ENCODE measurements at regions not wholly inside any gene's neighbourhood (a gene's known extent, or its start where the extent isn't known, plus 50 kb on each side); places are given as distances from the start of the nearest gene placed in this dataset.
A peak's percentile ranks its signal among the peaks of the same experiment; 100 is the strongest.

- in situ Hi-C loops (cut with HindIII; ENCODE audit: low pct_unique_long_range_greater_than_20kb, low sequenced_read_pairs) = no loop called here
- Histone ChIP-seq H3K4me1 (ENCODE audit: control insufficient read depth, insufficient read depth, low read length) (no peaks in the 10 kb centered on the region), H3K9me3 (ENCODE audit: control insufficient read depth, insufficient read depth, low read depth, low read length) (no peaks in the 10 kb centered on the region), H3K27ac (ENCODE audit: low read length) (no peak overlapping the region), H3K36me3 (ENCODE audit: control insufficient read depth, insufficient read depth, low read length) (no peaks in the 10 kb centered on the region), H3K4me3 (ENCODE audit: low read depth in 2 of 2, low read length in 2 of 2) (no peak overlapping the region), H3K27me3 (ENCODE audit: control insufficient read depth, insufficient read depth, low read length) (no peaks in the 10 kb centered on the region)
- ChIA-PET CTCF (no interaction called here), POLR2A (no interaction called here)
- DNase-seq (ENCODE audit: low read depth, low spot score) (no peak), ATAC-seq (no peak)
- intact Hi-C loops (cut with micrococcal nuclease; ENCODE audit: unreplicated experiment) = no loop called here
- BruUV-seq (replicated peaks) = no TSS peak
- TF ChIP-seq CTCF (IDR thresholded peaks at IDR 0.05) (peak; percentile 37), POLR2AphosphoS5 (IDR thresholded peaks at IDR 0.05; ENCODE audit: low read depth, low read length) (no peak)
Measured at GRCh38 chr5:20335978-20336377, 348.0 kb upstream of the CDH18 start.

GRCh38 chr5:20331826-20332225 is 343.8 kb upstream of the CDH18 start:
- CTCF ChIA-PET = no interaction called here
- POLR2A ChIA-PET = no interaction called here
- TF ChIP-seq TCF7L2 (IDR thresholded peaks at IDR 0.05; ENCODE audit: low read depth, low read length) = no peak
- no peak for TF ChIP-seq SIN3A (IDR thresholded peaks at IDR 0.05; ENCODE audit: borderline replicate concordance, insufficient read depth, low read depth, low read length)
- TF ChIP-seq CTCF (IDR thresholded peaks at IDR 0.05) = no peak
- TF ChIP-seq REST (IDR thresholded peaks at IDR 0.05; ENCODE audit: insufficient read depth in 1 of 2, low read depth in 2 of 2, low read length in 1 of 2) = no peak
- TF ChIP-seq POLR2AphosphoS5 (IDR thresholded peaks at IDR 0.05; ENCODE audit: low read depth, low read length) = no peak

GRCh38 chr5:20323323-20323722 is 335.3 kb upstream of the CDH18 start:
- no peak overlapping the region for H3K4me3 ChIP-seq (ENCODE audit: low read depth in 2 of 2, low read length in 2 of 2)
- DNase-seq (ENCODE audit: low read depth, low spot score) = no peak
- in situ Hi-C loops (cut with HindIII; ENCODE audit: low pct_unique_long_range_greater_than_20kb, low sequenced_read_pairs) (no loop called here), intact Hi-C loops (cut with micrococcal nuclease; ENCODE audit: unreplicated experiment) (no loop called here)
- POLR2A ChIA-PET = no interaction called here
- no peaks in the 10 kb centered on the region for H3K27me3 ChIP-seq (ENCODE audit: control insufficient read depth, insufficient read depth, low read length)
- TF ChIP-seq CTCF (IDR thresholded peaks at IDR 0.05) (no peak), REST (IDR thresholded peaks at IDR 0.05; ENCODE audit: insufficient read depth in 1 of 2, low read depth in 2 of 2, low read length in 1 of 2) (no peak), POLR2AphosphoS5 (IDR thresholded peaks at IDR 0.05; ENCODE audit: low read depth, low read length) (no peak), TCF7L2 (IDR thresholded peaks at IDR 0.05; ENCODE audit: low read depth, low read length) (no peak), SIN3A (IDR thresholded peaks at IDR 0.05; ENCODE audit: borderline replicate concordance, insufficient read depth, low read depth, low read length) (no peak)
- ATAC-seq = no peak
- H3K9me3 ChIP-seq (ENCODE audit: control insufficient read depth, insufficient read depth, low read depth, low read length) = no peaks in the 10 kb centered on the region
- CTCF ChIA-PET = no interaction called here
- H3K27ac ChIP-seq (ENCODE audit: low read length) = no peak overlapping the region
- no peaks in the 10 kb centered on the region for H3K4me1 ChIP-seq (ENCODE audit: control insufficient read depth, insufficient read depth, low read length)
- BruUV-seq (replicated peaks) = no TSS peak
- no peaks in the 10 kb centered on the region for H3K36me3 ChIP-seq (ENCODE audit: control insufficient read depth, insufficient read depth, low read length)

More at GRCh38 chr5:20331826-20332225, 343.8 kb upstream of the CDH18 start:
- H3K36me3 ChIP-seq (ENCODE audit: control insufficient read depth, insufficient read depth, low read length) = no peaks in the 10 kb centered on the region
- no peaks in the 10 kb centered on the region for H3K4me1 ChIP-seq (ENCODE audit: control insufficient read depth, insufficient read depth, low read length)
- intact Hi-C loops (cut with micrococcal nuclease; ENCODE audit: unreplicated experiment) = no loop called here
- H3K9me3 ChIP-seq (ENCODE audit: control insufficient read depth, insufficient read depth, low read depth, low read length) = no peaks in the 10 kb centered on the region
- DNase-seq (ENCODE audit: low read depth, low spot score) (no peak), ATAC-seq (no peak)
- no peaks in the 10 kb centered on the region for H3K27me3 ChIP-seq (ENCODE audit: control insufficient read depth, insufficient read depth, low read length)
- BruUV-seq (replicated peaks) = no TSS peak
- no peak overlapping the region for H3K4me3 ChIP-seq (ENCODE audit: low read depth in 2 of 2, low read length in 2 of 2)
- no peak overlapping the region for H3K27ac ChIP-seq (ENCODE audit: low read length)
- in situ Hi-C loops (cut with HindIII; ENCODE audit: low pct_unique_long_range_greater_than_20kb, low sequenced_read_pairs) = no loop called here
